Liver (tissue), 3 donors: ENCODE measurements at regions not wholly inside any gene's neighbourhood (a gene's known extent, or its start where the extent isn't known, plus 50 kb on each side); places are given as distances from the start of the nearest gene placed in this dataset.

Experiments
- ATF3 ChIP-seq: IDR thresholded peaks from 2 replicates; pipeline ENCODE4 v1.6.1; 2016; ENCODE audit warnings: antibody characterized with exemption
- CTCF ChIP-seq: fragments of 150-350 bp; IDR thresholded peaks from 2 replicates; pipeline ENCODE4 v1.5.1; 2017; ENCODE audit warnings: improper control_type of control experiment, low read depth, low read length; ENCODE audit not compliant: missing input control
- GABPA ChIP-seq, 2 donors: IDR thresholded peaks in 1 of 2; conservative IDR thresholded peaks in 1 of 2; 2 replicates each; pipeline ENCODE4 v1.6.1; 2016; ENCODE audit warnings: antibody characterized with exemption in 2 of 2, mild to moderate bottlenecking in 1 of 2, moderate library complexity in 1 of 2
- RAD21 ChIP-seq, 2 donors: IDR thresholded peaks; 2 replicates each; pipeline ENCODE4 v1.6.1; 2016; ENCODE audit warnings: antibody characterized with exemption in 2 of 2, mild to moderate bottlenecking in 2 of 2
- SP1 ChIP-seq: IDR thresholded peaks from 2 replicates; pipeline ENCODE4 v1.6.1; 2018; ENCODE audit warnings: antibody characterized with exemption, mild to moderate bottlenecking
- TAF1 ChIP-seq: conservative IDR thresholded peaks from 2 replicates; pipeline ENCODE4 v1.6.1; 2016; ENCODE audit warnings: antibody characterized with exemption, mild to moderate bottlenecking
- donor health status: healthy.
- donor health status: healthy.

GRCh38 chr18:76658627-76659026, 163.6 kb upstream of the ZNF516 start:
- TF ChIP-seq RAD21 (IDR thresholded peaks at IDR 0.05) (no peak), GABPA (IDR thresholded peaks at IDR 0.05 in 1 of 2, conservative IDR thresholded peaks at IDR 0.05 in 1 of 2) (no peak), CTCF (no peak), SP1 (no peak), ATF3 (no peak), TAF1 (no peak)
